ENCODE measurements at regions not wholly inside any gene's neighbourhood (a gene's known extent, or its start where the extent isn't known, plus 50 kb on each side); places are given as distances from the start of the nearest gene placed in this dataset.

DNA sequence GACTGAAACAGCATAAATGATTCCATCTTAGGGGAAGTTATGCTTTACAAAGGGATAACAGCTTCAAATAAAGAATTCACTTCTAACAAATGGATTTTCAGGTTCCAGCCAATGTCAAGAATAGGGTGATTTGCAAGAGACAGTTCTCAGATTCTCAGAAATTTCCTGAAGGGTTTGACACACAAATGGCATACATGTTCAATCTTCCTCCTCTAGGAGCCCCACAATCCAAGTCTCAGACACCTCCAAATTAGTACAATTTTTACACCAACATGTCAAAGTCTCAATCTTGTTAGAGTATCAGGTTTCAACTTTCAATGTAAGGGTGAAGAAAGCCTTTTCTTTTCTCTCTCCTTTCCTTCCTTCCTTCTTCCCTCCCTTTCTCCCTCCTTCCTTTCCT is 996.6 kb downstream of the TLE1 start:
- ChIA-PET CTCF (ENCODE audit: low intra/inter-chr PET ratio) (no interaction called here), POLR2A (no interaction called here)
- ATAC-seq, result no peak
- no peak for DNase-seq (ENCODE audit: extremely low read depth in 1 of 4, low spot score in 3 of 4)
- H3K4me3 ChIP-seq, result no peak overlapping the region
- TF ChIP-seq NCOA2 (IDR thresholded peaks at IDR 0.05; ENCODE audit: partially characterized antibody in 2 of 2) (no peak), NBN (IDR thresholded peaks at IDR 0.05; ENCODE audit: low read depth) (no peak), MAZ (CRISPR knock-in tag; conservative IDR thresholded peaks at IDR 0.05 in 1 of 2, IDR thresholded peaks at IDR 0.05 in 1 of 2) (no peak), TGIF2 (CRISPR knock-in tag; IDR thresholded peaks at IDR 0.05) (no peak), ZFP1 (CRISPR knock-in tag; IDR thresholded peaks at IDR 0.05) (no peak), PML (IDR thresholded peaks at IDR 0.05; ENCODE audit: low read length) (no peak), NFRKB (IDR thresholded peaks at IDR 0.05; ENCODE audit: low read depth) (no peak), ZNF76 (CRISPR knock-in tag; IDR thresholded peaks at IDR 0.05; ENCODE audit: borderline replicate concordance) (no peak), SMARCA4 (IDR thresholded peaks at IDR 0.05) (no peak), BRCA1 (IDR thresholded peaks at IDR 0.05) (no peak), BRCA1 (CRISPR knock-in tag; IDR thresholded peaks at IDR 0.05) (no peak), ZNF12 (CRISPR knock-in tag; IDR thresholded peaks at IDR 0.05) (no peak), BRD4 (IDR thresholded peaks at IDR 0.05) (no peak), KLF6 (CRISPR knock-in tag; IDR thresholded peaks at IDR 0.05; ENCODE audit: borderline replicate concordance) (no peak)
- TF ChIP-seq, protein P1, sequence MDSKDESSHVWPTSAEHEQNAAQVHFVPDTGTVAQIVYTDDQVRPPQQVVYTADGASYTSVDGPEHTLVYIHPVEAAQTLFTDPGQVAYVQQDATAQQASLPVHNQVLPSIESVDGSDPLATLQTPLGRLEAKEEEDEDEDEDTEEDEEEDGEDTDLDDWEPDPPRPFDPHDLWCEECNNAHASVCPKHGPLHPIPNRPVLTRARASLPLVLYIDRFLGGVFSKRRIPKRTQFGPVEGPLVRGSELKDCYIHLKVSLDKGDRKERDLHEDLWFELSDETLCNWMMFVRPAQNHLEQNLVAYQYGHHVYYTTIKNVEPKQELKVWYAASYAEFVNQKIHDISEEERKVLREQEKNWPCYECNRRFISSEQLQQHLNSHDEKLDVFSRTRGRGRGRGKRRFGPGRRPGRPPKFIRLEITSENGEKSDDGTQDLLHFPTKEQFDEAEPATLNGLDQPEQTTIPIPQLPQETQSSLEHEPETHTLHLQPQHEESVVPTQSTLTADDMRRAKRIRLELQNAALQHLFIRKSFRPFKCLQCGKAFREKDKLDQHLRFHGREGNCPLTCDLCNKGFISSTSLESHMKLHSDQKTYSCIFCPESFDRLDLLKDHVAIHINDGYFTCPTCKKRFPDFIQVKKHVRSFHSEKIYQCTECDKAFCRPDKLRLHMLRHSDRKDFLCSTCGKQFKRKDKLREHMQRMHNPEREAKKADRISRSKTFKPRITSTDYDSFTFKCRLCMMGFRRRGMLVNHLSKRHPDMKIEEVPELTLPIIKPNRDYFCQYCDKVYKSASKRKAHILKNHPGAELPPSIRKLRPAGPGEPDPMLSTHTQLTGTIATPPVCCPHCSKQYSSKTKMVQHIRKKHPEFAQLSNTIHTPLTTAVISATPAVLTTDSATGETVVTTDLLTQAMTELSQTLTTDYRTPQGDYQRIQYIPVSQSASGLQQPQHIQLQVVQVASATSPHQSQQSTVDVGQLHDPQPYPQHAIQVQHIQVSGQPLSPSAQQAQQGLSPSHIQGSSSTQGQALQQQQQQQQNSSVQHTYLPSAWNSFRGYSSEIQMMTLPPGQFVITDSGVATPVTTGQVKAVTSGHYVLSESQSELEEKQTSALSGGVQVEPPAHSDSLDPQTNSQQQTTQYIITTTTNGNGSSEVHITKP (IDR thresholded peaks at IDR 0.05; ENCODE audit: partially characterized antibody), result no peak
- TF ChIP-seq, protein P2, sequence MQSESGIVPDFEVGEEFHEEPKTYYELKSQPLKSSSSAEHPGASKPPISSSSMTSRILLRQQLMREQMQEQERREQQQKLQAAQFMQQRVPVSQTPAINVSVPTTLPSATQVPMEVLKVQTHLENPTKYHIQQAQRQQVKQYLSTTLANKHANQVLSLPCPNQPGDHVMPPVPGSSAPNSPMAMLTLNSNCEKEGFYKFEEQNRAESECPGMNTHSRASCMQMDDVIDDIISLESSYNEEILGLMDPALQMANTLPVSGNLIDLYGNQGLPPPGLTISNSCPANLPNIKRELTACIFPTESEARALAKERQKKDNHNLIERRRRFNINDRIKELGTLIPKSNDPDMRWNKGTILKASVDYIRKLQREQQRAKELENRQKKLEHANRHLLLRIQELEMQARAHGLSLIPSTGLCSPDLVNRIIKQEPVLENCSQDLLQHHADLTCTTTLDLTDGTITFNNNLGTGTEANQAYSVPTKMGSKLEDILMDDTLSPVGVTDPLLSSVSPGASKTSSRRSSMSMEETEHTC (IDR thresholded peaks at IDR 0.05), result no peak
- TF ChIP-seq, protein P3, sequence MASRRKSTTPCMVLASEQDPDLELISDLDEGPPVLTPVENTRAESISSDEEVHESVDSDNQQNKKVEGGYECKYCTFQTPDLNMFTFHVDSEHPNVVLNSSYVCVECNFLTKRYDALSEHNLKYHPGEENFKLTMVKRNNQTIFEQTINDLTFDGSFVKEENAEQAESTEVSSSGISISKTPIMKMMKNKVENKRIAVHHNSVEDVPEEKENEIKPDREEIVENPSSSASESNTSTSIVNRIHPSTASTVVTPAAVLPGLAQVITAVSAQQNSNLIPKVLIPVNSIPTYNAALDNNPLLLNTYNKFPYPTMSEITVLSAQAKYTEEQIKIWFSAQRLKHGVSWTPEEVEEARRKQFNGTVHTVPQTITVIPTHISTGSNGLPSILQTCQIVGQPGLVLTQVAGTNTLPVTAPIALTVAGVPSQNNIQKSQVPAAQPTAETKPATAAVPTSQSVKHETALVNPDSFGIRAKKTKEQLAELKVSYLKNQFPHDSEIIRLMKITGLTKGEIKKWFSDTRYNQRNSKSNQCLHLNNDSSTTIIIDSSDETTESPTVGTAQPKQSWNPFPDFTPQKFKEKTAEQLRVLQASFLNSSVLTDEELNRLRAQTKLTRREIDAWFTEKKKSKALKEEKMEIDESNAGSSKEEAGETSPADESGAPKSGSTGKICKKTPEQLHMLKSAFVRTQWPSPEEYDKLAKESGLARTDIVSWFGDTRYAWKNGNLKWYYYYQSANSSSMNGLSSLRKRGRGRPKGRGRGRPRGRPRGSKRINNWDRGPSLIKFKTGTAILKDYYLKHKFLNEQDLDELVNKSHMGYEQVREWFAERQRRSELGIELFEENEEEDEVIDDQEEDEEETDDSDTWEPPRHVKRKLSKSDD (conservative IDR thresholded peaks at IDR 0.05; ENCODE audit: low read length), result no peak
- no peaks in the 10 kb centered on the region for H3K9me3 ChIP-seq (replicated peaks; ENCODE audit: control insufficient read depth, insufficient read depth, low read depth, low read length)
- H2AFZ ChIP-seq (ENCODE audit: low read depth, low read length), result no peak overlapping the region
- no peak overlapping the region for H3K4me2 ChIP-seq (ENCODE audit: insufficient read depth, low read length)
- intact Hi-C loops (cut with micrococcal nuclease), result no loop called here
- no TSS peak for BruUV-seq (replicated peaks)
- no peaks in the 10 kb centered on the region for H3K79me2 ChIP-seq (ENCODE audit: control insufficient read depth, insufficient read depth, low read length)
- no peaks in the 10 kb centered on the region for H3K36me3 ChIP-seq (ENCODE audit: control insufficient read depth, insufficient read depth, low read length)
- H3K27me3 ChIP-seq (ENCODE audit: control insufficient read depth in 2 of 2, insufficient read depth in 2 of 2, low read length in 2 of 2), result no peaks in the 10 kb centered on the region
- H4K20me1 ChIP-seq (replicated peaks; ENCODE audit: control insufficient read depth, insufficient read depth, low read length), result no peaks in the 10 kb centered on the region
- in situ Hi-C loops (cut with MboI), result no loop called here
- no peaks in the 10 kb centered on the region for H3K9me1 ChIP-seq (ENCODE audit: control insufficient read depth, insufficient read depth, low read length)
- H3K27ac ChIP-seq (ENCODE audit: extremely low read depth, low read depth, low read length), result no peak overlapping the region
- H3K4me1 ChIP-seq (replicated peaks in 1 of 2; ENCODE audit: control insufficient read depth in 2 of 2, insufficient read depth in 2 of 2, low read length in 2 of 2), result no peaks in the 10 kb centered on the region
- FAIRE-seq, result no peak
- H3K9ac ChIP-seq (ENCODE audit: insufficient read depth in 1 of 2, low read depth in 2 of 2, low read length in 2 of 2), result no peak overlapping the region
